Esophagus muscularis mucosa (tissue), 4 donors: ENCODE measurements at regions not wholly inside any gene's neighbourhood (a gene's known extent, or its start where the extent isn't known, plus 50 kb on each side); places are given as distances from the start of the nearest gene placed in this dataset.

Experiments used
- DNase-seq: peaks from one replicate; pipeline ENCODE4 v3.0.0-alpha.2; 2017; ENCODE audit errors: extremely low spot score
- H3K27ac ChIP-seq, 4 donors: fragments of 200-600 bp; sonication (generic); replicated peaks in 1 of 4; 1 replicate in 3 of 4; 2 replicates in 1 of 4; pipeline ENCODE4 v1.5.1; 2016 to 2019; ENCODE audit warnings: mild to moderate bottlenecking in 1 of 4
- H3K27me3 ChIP-seq, 4 donors: fragments of 200-600 bp; sonication (generic); one replicate each; pipeline versions ENCODE4 v1.5.1 to v1.6.0; 2016 to 2019
- H3K36me3 ChIP-seq, 4 donors: fragments of 200-600 bp; sonication (generic); one replicate each; pipeline ENCODE4 v1.5.1; 2016 to 2019
- H3K4me1 ChIP-seq, 4 donors: fragments of 200-600 bp; sonication (generic); one replicate each; pipeline ENCODE4 v1.5.1; 2016 to 2019
- H3K4me3 ChIP-seq, 4 donors: fragments of 200-600 bp; sonication (generic); 1 replicate in 2 of 4; 2 replicates in 2 of 4; pipeline ENCODE4 v1.5.1; 2016 to 2019; ENCODE audit warnings: mild to moderate bottlenecking in 4 of 4, moderate library complexity in 1 of 4
- H3K9me3 ChIP-seq, 4 donors: fragments of 200-600 bp; sonication (generic); 1 replicate in 3 of 4; 2 replicates in 1 of 4; pipeline ENCODE4 v1.5.1; 2016 to 2019
- EP300 ChIP-seq: sonication (generic); formaldehyde crosslinking; IDR thresholded peaks from one replicate; pipeline ENCODE4 v1.6.1; 2017; ENCODE audit warnings: antibody characterized with exemption
- POLR2A ChIP-seq: fragments of 450-650 bp; IDR thresholded peaks from one replicate; pipeline ENCODE4 v1.6.1; 2017; ENCODE audit warnings: antibody characterized with exemption, moderate library complexity, mild to moderate bottlenecking, low read depth
- POLR2AphosphoS5 ChIP-seq, 2 donors: sonication (generic); formaldehyde crosslinking; IDR thresholded peaks; one replicate each; pipeline ENCODE4 v1.6.1; 2017; ENCODE audit warnings: antibody characterized with exemption in 2 of 2
- WGBS: methylation state at CpG from one replicate; pipeline ENCODE4 v1.1.5; 2018; 5-methylcytosine and 5-hydroxymethylcytosine counted together
- intact Hi-C: fragments of 100-400 bp; cut with DNase I; formaldehyde crosslinking; loops from one replicate; pipeline ENCODE4 v1.15.1; 2023
- TF ChIP-seq, protein P1 (sequence below), 3 experiments: fragments of 200-600 bp in 2 of 3; fragments of 450-650 bp in 1 of 3; sonication (generic) in 2 of 3; IDR thresholded peaks; one replicate each; pipeline ENCODE4 v1.5.1; 2017 to 2019; ENCODE audit warnings: antibody characterized with exemption in 3 of 3, mild to moderate bottlenecking in 2 of 3, moderate library complexity in 1 of 3

DNA sequence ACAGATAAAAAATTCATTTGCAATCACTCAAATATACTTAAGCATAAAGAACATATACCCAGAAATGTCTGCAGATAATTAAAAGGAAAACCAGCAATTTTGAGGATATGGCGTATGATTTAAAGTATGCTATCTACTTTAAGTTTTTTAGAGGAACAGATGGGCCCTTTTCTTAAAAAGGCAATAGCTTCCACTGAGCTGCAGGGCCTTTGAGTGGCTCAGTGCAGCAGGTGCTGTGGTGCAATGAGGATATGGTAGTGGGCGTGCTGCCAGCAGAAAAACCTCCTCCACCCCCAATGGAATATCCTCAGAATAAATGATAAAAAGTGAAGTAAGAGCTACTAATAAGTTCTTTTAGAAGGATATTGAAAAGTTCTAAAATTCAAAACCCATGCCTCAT is 814.5 kb downstream of the MTRR start:
- Histone ChIP-seq H3K27me3 (no peaks in the 10 kb centered on the region), H3K27ac (no peak overlapping the region), H3K4me3 (no peak overlapping the region), H3K36me3 (no peaks in the 10 kb centered on the region), H3K4me1 (no peaks in the 10 kb centered on the region), H3K9me3 (no peaks in the 10 kb centered on the region)
- WGBS, result 78% methylated on average over 2 of the region's 2 CpGs
- intact Hi-C loops, result no loop called here
- DNase-seq, result no peak
- TF ChIP-seq POLR2AphosphoS5 (IDR thresholded peaks at IDR 0.05) (no peak), POLR2A (no peak), EP300 (no peak)
- TF ChIP-seq, protein P1, sequence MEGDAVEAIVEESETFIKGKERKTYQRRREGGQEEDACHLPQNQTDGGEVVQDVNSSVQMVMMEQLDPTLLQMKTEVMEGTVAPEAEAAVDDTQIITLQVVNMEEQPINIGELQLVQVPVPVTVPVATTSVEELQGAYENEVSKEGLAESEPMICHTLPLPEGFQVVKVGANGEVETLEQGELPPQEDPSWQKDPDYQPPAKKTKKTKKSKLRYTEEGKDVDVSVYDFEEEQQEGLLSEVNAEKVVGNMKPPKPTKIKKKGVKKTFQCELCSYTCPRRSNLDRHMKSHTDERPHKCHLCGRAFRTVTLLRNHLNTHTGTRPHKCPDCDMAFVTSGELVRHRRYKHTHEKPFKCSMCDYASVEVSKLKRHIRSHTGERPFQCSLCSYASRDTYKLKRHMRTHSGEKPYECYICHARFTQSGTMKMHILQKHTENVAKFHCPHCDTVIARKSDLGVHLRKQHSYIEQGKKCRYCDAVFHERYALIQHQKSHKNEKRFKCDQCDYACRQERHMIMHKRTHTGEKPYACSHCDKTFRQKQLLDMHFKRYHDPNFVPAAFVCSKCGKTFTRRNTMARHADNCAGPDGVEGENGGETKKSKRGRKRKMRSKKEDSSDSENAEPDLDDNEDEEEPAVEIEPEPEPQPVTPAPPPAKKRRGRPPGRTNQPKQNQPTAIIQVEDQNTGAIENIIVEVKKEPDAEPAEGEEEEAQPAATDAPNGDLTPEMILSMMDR (IDR thresholded peaks at IDR 0.05), result no peak

DNA sequence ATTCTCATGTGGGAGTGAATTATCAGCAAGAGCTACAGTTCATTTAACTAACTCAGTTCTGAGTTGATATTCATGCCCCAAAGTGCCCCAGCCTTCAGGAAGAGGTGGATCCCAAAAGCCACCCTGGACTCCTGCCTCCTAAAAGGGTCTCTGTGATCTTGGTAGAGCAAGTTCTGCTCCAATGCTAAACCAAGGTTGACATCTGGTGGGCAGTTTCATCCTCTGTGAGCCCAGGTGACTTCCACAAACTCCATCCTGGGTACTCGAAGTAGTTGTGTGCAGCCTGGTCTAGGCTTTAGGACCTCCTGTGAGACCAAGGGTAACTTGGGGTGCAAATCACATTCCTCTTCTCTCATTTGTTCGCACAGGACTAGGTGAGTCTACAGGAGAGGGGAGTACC is 816.8 kb downstream of the MTRR start:
- DNase-seq, result no peak
- H3K27me3 ChIP-seq, result no peaks in the 10 kb centered on the region
- H3K4me3 ChIP-seq, result no peak overlapping the region
- intact Hi-C loops, result no loop called here
- TF ChIP-seq, protein P1 (IDR thresholded peaks at IDR 0.05), result no peak
- TF ChIP-seq POLR2AphosphoS5 (IDR thresholded peaks at IDR 0.05) (no peak), POLR2A (no peak), EP300 (no peak)
- WGBS, result 72% methylated on average over 2 of the region's 2 CpGs
- H3K27ac ChIP-seq, result no peak overlapping the region
- H3K9me3 ChIP-seq, result no peaks in the 10 kb centered on the region
- H3K4me1 ChIP-seq, result no peaks in the 10 kb centered on the region
- H3K36me3 ChIP-seq, result no peaks in the 10 kb centered on the region

DNA sequence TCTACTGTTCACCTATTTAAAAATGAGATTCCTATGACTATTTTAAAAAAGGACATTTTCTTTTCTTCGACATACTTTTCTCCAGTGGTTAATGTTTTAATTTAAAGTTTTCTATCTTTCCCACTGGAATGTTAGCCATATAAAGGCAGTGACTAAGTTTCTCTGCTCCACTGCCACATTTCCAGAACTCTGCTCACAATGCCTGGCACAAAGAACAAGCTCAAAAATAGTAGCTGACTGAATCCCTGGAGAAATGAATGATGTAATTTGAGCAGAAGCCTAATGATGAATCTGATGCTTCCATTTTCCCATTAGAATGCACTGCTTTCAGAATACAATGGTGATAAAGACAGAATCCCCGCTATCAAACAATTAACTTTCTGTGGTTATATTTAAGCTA is 817.8 kb downstream of the MTRR start:
- no peaks in the 10 kb centered on the region for H3K9me3 ChIP-seq
- 63% methylated on average over 2 of the region's 2 CpGs for WGBS
- H3K4me3 ChIP-seq, result no peak overlapping the region
- intact Hi-C loops, result no loop called here
- H3K27me3 ChIP-seq, result no peaks in the 10 kb centered on the region
- no peak for TF ChIP-seq POLR2A
- TF ChIP-seq EP300, result no peak
- TF ChIP-seq, protein P1 (IDR thresholded peaks at IDR 0.05), result no peak
- no peak for TF ChIP-seq POLR2AphosphoS5 (IDR thresholded peaks at IDR 0.05)
- no peaks in the 10 kb centered on the region for H3K36me3 ChIP-seq
- no peak overlapping the region for H3K27ac ChIP-seq
- no peak for DNase-seq
- no peaks in the 10 kb centered on the region for H3K4me1 ChIP-seq

DNA sequence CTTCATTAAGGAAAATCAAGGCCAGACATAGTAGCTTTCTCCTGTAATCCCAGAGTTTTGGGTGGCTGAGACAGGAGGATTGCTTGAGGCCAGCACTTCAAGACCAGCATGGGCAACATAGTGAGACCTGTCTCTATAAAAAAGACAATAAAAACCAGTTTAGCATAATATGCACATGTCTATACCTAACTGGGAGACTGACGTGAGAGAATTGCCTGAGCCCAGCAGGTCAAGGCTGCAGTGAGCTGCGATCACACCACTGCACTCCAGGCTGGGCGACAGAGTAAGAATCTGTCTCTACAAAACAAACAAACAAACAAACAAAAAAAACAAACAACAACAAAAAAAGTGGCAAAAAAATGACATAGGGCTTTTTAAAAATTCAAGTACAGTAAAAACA is 820.8 kb downstream of the MTRR start:
- H3K4me3 ChIP-seq, result no peak overlapping the region
- H3K9me3 ChIP-seq, result no peaks in the 10 kb centered on the region
- H3K4me1 ChIP-seq, result no peaks in the 10 kb centered on the region
- DNase-seq, result no peak
- no peaks in the 10 kb centered on the region for H3K36me3 ChIP-seq
- WGBS, result 83% methylated on average over 3 of the region's 3 CpGs
- no peak overlapping the region for H3K27ac ChIP-seq
- no peak for TF ChIP-seq POLR2AphosphoS5 (IDR thresholded peaks at IDR 0.05)
- TF ChIP-seq, protein P1 (IDR thresholded peaks at IDR 0.05), result no peak
- TF ChIP-seq POLR2A, result no peak
- TF ChIP-seq EP300, result no peak
- H3K27me3 ChIP-seq, result no peaks in the 10 kb centered on the region
- intact Hi-C loops, result no loop called here

DNA sequence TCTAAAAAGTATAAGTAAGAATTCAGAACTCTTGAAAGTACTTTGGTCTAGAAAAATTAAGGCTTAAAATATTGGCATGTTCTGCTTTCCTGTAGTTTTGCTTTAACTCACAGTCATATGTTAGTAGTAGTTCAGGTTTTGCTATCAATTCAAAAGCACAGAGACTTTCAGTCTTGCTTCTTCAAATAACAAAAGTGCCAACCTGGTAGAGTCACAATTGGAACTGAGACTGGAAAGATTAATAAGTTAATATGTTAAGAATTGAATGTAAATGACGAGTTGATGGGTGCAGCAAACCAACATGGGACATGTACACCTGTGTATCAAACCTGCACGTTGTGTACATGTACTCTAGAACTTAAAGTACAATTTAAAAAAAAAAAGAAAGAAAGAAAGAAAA is 822.3 kb downstream of the MTRR start:
- intact Hi-C loops, result no loop called here
- TF ChIP-seq POLR2A, result no peak
- TF ChIP-seq EP300, result no peak
- TF ChIP-seq, protein P1 (IDR thresholded peaks at IDR 0.05), result no peak
- TF ChIP-seq POLR2AphosphoS5 (IDR thresholded peaks at IDR 0.05), result no peak

More for the DNA sequence above, 822.3 kb downstream of the MTRR start:
- WGBS, result 91% methylated on average over 2 of the region's 2 CpGs
- no peak for DNase-seq
- Histone ChIP-seq H3K27ac (no peak overlapping the region), H3K4me1 (peaks cover 0 to 8% (median 0%) of the 10 kb centered on the region in 4 donors), H3K36me3 (no peaks in the 10 kb centered on the region), H3K9me3 (no peaks in the 10 kb centered on the region), H3K27me3 (no peaks in the 10 kb centered on the region), H3K4me3 (no peak overlapping the region)
